CD4-positive, alpha-beta T cell treated with Interferon alpha-2 for 1 hour (primary cell): ENCODE measurements at regions not wholly inside any gene's neighbourhood (a gene's known extent, or its start where the extent isn't known, plus 50 kb on each side); places are given as distances from the start of the nearest gene placed in this dataset.

Experiments
- DNase-seq, 2 donors: peaks; one replicate each; pipeline ENCODE4 v3.0.0-alpha.2; 2020 to 2022

DNA sequence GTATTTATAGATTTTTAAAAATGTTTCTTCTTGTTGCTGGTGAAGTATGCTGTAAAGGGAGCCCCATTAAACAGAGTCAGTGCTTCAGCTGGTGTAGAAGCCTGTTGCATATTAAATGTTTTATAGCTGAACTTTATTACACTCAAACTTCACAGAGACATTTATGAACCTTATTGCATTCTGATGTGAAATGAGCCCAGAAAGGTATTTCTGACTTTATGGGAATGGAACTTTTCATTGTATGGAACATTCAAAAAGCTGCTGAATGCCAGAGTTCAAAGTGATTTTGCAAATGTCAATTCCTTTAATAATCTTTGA, 329.3 kb upstream of the RASGRP1 start:
- DNase-seq, result no peak

DNA sequence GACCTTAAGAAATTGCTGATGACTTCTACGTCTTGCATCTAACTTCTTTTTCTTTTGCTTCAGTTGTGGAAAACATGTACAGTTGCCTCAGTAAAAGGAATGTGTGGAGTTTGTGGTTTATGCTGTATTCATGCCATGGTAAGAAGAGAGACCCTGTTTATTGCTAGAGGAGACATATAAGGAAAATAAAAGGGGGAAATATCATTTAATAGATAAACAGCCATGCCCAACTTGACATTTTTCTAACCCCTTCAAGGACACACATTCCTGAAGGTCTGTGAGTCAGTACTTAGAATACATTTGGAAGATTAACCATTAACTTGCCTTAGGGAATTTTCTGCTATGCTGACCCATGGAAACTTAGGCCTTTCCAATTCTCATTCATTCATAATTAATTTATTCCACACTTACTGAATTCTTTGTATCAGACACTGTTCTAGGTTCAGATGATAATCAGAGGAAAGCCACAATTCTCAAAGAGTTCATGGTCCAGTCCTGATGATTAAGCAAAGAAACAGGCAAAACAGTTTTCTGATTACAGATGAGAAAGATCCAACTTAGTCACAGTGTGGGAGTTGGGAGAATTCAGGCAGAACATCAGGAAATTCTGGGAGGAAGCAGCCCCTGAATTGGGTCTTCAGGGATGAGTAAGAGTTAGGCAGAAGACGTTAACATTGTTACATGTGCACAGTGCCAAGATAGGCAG, 329.8 kb upstream of the RASGRP1 start:
- no peak for DNase-seq

DNA sequence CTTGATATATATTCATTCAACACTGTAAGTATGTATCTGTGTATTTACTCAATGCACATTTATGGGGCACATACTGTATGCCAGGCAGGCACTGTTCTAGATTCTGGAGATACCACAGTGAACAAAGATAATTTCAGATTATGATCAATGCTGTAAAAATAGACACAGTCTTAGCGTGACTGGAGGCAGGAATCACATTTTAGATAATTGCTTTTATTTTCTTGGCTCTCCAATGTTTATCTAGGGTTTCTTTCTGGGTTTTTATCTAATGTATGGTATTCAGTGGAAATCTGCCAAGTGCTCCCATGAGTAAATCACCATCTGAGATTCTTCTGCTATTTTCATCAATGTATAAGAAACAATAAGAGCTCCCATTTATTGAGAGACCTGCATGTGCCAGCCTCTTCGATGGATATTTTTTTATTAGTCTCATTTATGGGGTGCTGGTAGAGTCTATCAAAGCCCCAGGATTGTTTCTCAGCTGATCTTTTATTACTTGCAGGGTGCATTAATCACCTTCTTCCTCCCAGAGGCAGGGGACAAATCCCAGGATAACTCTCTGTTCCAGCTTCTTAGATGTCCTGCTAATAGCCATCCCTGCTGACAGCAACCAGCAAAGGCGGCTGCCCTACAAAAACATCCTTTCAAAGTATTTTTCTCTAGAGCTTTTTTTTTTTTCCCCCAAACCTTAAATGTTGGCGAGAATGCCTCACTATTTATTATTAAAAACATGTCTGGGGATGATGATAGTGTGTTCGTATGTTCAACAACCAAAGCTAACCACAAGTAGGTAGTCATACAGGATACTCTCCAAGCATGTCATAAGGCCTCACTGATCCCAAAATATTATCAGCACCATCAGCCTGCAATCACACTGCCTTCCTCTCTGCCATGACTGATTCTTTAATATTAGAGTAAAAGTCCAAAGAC, 331.0 kb upstream of the RASGRP1 start:
- DNase-seq, result no peak

DNA sequence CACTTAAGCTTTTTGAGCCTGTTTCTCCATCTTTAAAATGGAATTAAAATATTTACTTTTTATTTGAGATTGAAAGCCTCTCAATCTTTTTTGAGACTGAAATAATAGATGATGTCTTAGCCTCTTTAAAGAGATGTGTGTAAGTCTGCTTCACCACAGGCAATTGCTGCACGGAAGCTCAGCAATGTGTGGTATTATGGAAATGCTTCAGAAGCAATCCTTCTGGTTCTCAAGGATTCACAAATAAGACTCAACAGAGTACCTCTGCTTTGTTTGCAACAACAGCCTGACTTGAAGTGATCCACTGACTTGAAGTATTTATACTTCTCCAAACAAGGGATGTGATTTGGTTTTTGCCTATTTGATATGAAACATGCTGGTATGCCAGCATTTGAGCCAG, 332.0 kb upstream of the RASGRP1 start:
- no peak for DNase-seq

DNA sequence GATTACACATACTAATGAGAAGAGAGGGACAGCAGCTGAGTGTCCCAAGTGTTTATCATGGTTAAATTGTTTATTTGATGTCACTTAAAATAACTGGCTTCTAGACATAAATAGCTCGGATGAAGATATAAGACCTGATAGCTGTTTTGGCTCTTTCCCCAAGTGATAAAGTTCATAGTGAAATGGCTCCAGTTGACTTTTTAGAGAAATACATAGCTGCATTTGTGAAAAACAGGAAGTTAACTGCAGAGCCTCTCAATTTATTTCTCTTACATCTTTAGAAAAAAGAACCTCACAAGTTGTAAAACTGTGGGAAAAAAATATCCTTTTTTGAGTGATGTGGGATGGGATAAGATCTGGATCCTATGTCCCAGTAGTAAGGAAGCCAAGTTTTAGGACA, 332.9 kb upstream of the RASGRP1 start:
- no peak for DNase-seq

DNA sequence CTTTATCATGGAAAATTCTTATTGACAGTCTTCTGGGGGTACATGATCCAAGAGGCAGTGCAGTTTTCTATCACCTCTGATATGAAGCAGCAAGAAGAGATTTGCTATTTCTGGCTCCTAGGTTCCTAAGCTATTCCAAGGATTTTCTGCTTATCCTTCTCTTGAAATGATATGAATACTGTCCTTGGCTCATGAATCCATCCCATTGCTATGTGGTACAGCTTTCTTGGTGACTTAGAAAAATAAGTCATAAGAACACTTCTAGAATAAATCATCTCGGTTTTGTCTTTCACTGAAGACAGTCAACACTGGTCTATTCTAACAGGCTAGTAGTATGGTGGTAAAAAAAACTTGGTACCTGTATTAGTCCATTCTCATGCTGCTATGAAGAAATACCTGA, 333.6 kb upstream of the RASGRP1 start:
- no peak for DNase-seq

DNA sequence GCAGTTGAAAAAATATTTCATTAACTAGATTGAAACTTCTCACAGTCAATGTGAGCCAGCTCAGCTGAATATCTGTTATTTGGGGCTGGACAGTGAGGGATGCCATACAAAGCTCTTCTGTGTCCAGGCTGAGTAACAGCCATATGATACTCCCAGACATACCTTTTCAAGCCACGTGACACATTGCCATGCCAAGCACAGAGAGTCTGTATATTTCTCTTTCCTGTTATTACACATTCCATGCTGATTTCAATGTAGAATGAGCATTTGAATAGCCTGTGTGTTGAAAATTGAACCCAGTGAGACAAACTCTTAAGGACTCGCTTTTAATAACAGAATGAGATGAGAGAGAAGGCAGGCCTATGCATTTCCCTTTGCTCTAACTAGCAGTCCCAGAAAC, 334.7 kb upstream of the RASGRP1 start:
- DNase-seq, result no peak

DNA sequence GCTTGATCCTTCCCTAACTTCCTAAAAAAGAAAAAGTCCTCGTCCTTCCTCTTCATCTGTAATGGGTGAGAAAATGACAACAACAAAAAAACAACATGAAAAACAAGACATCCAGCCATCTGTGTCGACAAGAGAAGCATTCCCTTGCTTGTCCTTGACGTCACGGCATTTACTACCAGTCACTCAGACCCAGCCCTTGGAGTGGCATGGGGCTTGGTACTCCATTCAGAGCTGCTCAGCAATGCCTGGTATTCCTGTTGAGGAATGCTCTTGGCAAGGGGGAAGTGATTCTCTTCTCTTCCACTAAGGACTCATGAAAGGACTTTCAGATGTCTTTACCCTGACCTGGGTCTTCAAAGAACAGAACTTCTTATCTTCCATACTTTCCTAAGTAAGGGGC, 339.7 kb upstream of the RASGRP1 start:
- DNase-seq, result no peak

DNA sequence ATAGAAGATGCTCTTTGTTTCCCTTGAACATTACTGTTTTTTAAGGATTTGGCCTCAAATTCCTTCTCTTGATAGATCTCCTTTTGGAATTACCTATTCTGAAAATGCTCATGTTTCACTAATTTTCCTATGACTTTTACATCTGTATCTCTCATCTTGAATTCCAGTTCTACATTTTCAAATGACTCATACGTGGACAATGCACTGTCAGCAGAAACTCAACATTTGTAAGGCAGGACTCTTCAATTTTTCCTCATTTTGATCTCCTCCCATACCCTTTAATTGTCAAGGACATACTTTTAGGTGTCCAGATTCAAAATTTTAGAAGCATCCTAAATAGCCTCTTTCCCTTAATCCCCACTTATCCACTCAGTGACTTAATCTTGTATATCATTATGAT, 341.0 kb upstream of the RASGRP1 start:
- DNase-seq, result no peak

DNA sequence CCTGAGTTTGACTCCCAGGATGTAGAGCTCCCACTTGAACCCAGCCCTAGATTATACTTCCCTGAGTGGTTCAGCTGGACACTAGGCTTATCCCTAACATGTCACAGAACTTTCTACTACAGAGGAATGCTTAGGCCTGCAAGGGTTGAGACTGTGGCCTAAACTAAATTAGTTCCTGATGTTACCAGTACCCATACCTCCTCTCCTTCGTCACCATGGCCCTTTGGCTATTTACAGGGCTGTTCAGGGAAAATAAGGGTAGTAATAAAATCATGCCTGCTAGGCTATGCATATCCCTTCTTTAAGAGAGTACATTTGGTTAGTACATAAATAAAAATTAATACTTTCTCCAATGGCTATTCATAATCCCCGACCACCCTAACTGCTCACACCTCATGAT, 356.4 kb upstream of the RASGRP1 start:
- no peak for DNase-seq

DNA sequence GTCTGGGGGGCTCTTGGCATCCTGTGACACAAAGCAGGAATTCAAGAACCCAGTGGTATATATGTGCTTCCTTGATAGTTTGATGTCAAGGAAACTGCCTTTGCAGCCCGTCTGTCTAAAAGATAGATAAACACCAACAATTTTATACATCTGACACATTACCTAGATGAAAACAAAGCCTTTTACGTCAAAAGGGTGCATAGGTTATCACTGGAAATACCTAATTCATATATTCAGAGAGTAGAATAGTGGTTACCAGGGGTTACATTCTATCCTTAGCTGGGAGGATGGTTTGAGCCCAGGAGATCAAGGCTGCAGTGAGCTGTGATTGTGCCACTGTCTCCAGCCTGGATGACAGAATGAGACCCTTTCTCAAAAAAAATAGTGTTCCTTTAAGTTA, 356.9 kb upstream of the RASGRP1 start:
- DNase-seq, result no peak

DNA sequence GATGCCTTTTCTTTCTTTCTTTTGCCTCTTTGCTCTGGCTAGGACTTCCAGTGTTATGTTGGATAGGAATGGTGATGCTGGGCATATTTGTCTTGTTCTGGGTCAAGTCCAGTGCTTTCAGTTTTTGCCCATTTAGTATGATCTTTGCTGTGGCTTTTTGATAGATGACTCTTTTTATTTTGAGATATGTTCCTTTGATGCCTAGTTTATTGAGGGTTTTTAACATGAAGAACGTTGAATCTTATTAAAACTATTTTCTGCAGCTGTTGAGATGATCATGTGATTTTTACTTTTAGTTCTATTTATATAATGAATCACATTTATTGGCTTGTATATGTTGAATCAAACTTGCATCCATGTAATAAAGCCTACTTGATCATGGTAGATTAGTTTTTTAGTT, 363.8 kb upstream of the RASGRP1 start:
- no peak for DNase-seq

DNA sequence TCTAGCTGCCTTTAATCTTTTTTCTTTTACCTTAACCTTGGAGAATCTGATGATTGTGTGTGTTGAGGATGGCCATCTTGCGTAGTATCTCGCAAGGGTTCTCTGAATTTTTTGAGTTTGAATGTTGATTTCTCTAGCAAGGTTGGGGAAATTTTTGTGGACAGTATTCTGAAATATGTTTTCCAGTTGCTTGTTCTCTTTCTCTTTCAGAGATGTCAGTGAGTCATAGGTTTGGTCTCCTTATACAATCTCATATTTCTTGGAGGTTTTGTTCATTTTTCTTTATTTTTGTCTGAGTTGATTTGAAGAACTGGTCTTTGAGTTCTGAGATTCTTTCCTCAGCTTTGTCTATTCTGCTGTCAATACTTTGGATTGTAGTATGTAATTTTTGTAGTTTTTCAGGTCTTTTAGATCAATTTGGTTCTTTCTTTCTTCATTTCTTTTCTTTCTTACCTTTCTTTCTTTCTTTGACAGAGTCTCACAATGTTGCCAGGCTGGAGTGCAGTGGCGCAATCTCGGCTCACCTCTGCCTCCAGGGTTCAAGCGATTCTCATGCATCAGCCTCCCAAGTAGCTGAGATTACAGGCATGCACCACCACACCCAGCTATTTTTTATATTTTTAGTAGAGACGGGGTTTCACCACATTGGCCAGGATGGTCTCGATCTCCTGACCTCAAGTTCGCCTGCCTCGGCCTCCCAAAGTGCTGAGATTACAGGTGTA, 366.4 kb upstream of the RASGRP1 start:
- DNase-seq, result no peak

DNA sequence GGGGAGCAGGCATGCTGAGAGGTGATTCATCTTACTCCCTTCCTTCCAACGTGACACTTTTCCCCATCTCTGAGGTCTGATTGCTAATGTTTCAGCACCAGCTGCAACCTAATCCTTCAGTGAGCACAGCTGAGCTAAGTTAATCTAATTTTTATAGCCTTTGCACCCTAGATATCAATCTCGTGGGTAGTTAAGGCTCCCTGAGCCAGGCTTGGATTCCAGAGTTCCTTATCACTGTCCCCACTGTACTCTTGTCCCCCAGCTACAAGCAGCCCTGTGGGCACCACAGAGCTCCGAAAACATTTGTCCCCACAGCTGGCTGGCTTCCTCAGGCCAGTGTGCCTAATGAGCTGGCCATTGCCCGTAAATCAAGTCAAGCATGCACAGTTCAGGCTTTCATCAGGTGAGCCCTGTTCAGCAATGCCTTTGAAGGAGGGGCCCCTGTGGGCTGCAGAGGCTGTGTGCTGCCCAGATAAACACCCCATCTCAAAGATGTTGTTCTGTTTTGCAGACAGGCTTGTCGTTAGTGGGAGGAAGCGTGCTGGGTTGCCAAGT, 376.9 kb upstream of the RASGRP1 start:
- DNase-seq, result no peak

DNA sequence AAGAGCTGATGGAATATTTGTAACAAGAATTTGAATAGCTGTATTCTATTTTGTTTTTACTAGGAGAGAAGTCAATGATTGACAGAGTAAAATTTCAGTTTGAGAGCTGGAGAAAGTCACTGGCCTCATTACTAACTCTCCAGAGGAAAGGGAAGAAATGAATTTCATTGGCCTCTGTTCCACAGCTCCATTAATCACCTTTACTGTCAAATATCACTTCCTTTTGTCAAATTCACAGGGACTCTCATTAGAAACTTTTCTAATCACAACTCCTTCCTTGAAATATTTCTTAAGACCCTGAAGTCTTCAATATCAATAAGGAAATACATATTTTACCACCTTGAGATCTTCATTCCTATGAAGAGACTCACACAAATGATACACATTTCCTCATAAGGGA, 379.9 kb upstream of the RASGRP1 start:
- no peak for DNase-seq

DNA sequence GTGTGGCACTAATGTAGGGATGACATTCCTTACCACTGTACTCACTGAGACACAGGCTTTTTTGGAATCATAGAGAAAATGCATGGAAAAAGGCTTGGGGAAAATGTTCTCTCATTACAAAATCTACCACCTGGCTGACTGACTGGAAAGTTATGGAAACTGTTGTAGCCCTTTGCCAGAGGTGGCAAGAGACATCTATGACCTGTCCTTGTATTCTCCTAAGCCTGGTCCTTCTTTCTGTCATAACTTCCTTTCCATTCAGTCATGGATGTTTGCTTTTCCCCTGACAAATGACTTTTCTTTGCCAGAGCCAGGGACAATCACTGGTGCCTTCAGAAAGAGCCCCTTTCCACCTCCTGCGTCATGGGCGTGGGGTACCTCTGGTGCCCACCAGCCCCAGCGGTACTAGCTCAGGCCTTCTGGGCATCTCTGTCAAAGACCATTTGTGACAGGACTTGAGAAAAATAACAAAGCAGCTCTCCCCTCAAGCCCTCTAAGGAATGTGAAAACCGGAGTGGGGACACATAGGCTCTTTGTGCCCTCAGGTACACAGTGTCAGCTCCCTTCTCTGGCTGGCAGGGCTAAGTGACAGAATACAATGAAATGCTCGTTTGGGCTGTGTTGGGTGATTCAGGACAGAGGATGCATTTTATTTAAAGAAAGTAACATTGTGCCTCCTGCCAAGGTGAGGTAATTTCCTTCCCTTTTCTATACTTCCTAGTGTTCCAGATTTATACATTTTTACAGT, 381.1 kb upstream of the RASGRP1 start:
- no peak for DNase-seq

DNA sequence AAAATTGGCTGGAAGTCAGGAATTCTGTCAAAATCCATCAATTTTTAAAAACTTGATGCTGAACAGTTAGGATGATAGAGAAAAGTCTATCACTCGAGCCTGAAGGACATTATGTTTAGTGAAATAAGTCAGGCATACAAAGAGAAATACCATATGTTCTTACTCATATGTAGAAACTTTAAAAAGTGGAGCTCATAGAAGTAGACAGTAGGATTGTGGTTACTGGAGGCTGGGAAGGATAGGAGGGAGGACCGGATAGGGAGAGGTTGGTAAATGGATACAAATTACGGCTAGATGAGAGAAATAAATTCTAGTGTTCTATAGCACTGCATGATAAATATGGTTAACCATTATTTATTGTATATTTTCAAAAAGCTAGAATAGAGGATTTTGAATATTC, 389.5 kb upstream of the RASGRP1 start:
- DNase-seq, result no peak

DNA sequence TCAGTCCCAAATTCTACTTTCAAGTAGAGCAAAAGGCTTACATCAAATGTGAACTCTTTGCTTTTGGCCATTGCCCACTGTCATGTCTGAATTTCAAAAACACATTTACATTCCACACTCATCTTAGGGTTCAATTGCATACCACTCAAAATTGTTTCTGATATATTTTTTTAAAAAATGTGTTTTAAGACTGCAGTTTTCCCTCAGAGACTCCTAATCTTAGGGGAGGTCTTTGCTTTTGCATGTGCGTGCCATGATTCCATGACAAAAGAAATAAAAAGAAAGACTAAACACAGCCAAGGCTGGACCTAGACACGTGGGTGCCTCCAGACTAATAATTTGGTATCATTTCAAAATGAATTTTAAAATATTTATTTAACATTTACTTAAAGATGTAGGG, 396.8 kb upstream of the RASGRP1 start:
- no peak for DNase-seq

DNA sequence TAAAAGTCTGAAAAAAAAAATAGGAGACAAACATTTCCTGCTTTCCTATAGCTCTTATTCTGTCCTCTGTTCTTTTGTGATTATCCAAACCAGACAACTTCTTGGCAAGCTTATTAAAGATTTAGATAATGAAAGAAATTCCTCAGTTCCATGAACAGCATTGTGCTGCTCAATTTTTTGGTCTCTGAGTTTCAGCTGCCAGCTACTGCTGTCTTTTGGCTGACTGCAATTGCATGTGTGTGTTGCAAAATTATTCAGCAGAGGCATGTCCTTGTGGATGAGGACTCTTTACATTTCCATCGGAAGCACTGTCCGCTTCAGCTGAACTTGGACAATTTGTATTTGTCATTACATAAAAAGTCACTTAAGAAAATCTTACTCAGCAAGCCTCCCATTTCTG, 397.3 kb upstream of the RASGRP1 start:
- no peak for DNase-seq

DNA sequence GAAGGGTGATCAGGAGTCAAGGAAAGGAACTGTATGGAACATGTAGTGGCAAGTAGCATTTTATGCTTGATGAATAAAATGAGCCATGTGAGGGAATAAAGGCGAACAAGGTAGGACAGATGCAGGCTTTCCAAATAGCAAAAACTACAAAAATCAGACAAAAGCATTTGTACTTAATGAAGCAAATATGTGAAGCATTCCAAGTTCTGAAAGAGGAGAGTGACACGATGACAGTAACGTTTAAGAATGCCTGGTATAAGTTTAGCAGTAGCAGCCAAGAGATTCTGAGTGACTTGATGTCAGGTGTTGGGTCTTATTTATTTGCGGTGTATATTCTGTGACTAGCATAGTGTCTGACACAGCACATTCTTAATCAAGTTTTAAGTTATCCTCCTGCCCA, 408.2 kb upstream of the RASGRP1 start:
- DNase-seq, result no peak

DNA sequence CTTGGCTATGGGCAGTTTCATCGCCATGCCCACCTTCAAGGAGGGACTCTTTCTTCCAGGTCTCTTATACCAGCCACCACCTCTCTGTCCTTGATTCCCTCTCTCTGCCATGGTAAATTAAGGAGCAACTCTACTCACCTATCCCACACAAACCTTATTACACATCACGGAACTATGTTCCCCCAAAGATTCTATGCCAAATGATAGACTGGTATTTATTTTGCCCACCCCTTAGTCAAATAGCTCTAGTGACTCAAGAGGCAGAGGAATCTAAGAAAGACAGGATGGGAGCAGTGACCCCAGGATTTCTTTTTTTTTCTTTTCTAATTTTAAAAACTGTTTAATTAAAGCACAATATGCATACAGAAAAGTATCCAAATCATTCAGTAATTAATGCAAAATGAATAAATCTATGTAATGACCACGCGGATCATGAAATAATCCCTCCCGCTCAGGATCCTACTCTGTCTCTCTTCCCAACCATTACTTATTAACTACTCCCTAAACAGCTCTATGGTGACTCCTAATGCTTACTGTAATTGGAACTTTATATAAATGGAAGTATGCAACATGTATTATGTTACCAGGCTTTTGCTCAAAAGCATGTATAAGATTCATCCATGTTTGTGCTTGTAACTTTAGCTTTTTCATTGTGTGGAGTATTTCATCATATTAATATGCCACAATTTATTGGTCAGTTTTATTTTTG, 410.8 kb upstream of the RASGRP1 start:
- DNase-seq, result no peak

DNA sequence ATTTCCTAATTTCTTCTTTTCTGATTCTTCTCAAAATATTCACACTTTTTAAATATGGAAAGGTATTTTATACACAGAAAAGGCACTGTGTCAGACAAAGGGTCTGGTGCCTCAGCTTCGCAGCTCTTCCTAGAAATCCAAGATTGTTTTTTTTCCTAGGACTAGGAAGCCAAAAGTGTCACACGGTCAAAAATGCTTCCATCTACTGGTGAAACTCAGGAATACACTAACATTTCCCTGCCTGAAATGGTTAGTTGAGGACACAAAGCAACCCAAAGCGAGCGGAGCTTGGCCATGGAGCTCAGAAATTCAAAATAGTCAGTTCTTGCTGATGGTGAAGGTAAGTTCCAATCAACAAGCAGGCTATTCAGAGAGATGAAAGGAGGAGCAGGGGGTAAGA, 426.5 kb upstream of the RASGRP1 start:
- DNase-seq, result no peak
